Myocyte (in vitro differentiated cells): ENCODE measurements at regions not wholly inside any gene's neighbourhood (a gene's known extent, or its start where the extent isn't known, plus 50 kb on each side); places are given as distances from the start of the nearest gene placed in this dataset.

Experiments used
- DNase-seq: peaks from one replicate; pipeline ENCODE4 v3.0.0-alpha.2; 2012; ENCODE audit warnings: low read depth

GRCh38 chr6:19440531-19440930, 396.6 kb upstream of the ID4 start:
- no peak for DNase-seq

- no peak for DNase-seq
Observed at GRCh38 chr6:19443411-19443810, 393.8 kb upstream of the ID4 start.

- no peak for DNase-seq
Observed at GRCh38 chr6:19444041-19444440, 393.1 kb upstream of the ID4 start.

- no peak for DNase-seq
Observed at GRCh38 chr6:19444481-19444880, 392.7 kb upstream of the ID4 start.

- no peak for DNase-seq
Observed at GRCh38 chr6:19446570-19446969, 390.6 kb upstream of the ID4 start.

GRCh38 chr6:19450651-19451050, 386.5 kb upstream of the ID4 start:
- DNase-seq, result no peak

- no peak for DNase-seq
Observed at GRCh38 chr6:19452495-19452894, 384.7 kb upstream of the ID4 start.

- no peak for DNase-seq
Observed at GRCh38 chr6:19454001-19454720, 383.0 kb upstream of the ID4 start.

GRCh38 chr6:19454721-19455392, 382.3 kb upstream of the ID4 start:
- DNase-seq, result no peak

GRCh38 chr6:19463250-19463649, 373.9 kb upstream of the ID4 start:
- DNase-seq, result no peak

GRCh38 chr6:19463925-19464324, 373.2 kb upstream of the ID4 start:
- DNase-seq, result no peak

GRCh38 chr6:19465256-19465655, 371.9 kb upstream of the ID4 start:
- DNase-seq, result no peak

- DNase-seq, result no peak
Observed at GRCh38 chr6:19465760-19466159, 371.4 kb upstream of the ID4 start.

GRCh38 chr6:19470333-19470732, 366.8 kb upstream of the ID4 start:
- DNase-seq, result no peak

GRCh38 chr6:19472153-19472552, 365.0 kb upstream of the ID4 start:
- no peak for DNase-seq

- DNase-seq, result no peak
Observed at GRCh38 chr6:19472850-19473249, 364.3 kb upstream of the ID4 start.

GRCh38 chr6:19477563-19477962, 359.6 kb upstream of the ID4 start:
- no peak for DNase-seq

GRCh38 chr6:19478273-19478672, 358.9 kb upstream of the ID4 start:
- no peak for DNase-seq

- no peak for DNase-seq
Observed at GRCh38 chr6:19478992-19479391, 358.2 kb upstream of the ID4 start.

GRCh38 chr6:19479551-19479950, 357.6 kb upstream of the ID4 start:
- no peak for DNase-seq

GRCh38 chr6:19492636-19493405, 344.3 kb upstream of the ID4 start:
- DNase-seq, result no peak

GRCh38 chr6:19501737-19502245, 335.4 kb upstream of the ID4 start:
- no peak for DNase-seq
